Pons (tissue), 1 donor: ENCODE measurements at regions not wholly inside any gene's neighbourhood (a gene's known extent, or its start where the extent isn't known, plus 50 kb on each side); places are given as distances from the start of the nearest gene placed in this dataset.
"Not testable (repeated sequence)": the region's sequence is repeated elsewhere in the genome, so short reads cannot be mapped to it uniquely, and the experiment has no call there.

Experiments
- DNase-seq: peaks from one replicate; pipeline ENCODE4 v3.0.0-alpha.2; 2016; ENCODE audit warnings: low spot score

- no peak for DNase-seq
Measured at GRCh38 chr6:140382355-140382754, 1007.9 kb upstream of the CITED2 start.

- no peak for DNase-seq
Measured at GRCh38 chr6:140380427-140381218, 1006.2 kb upstream of the CITED2 start.

- no peak for DNase-seq
Measured at GRCh38 chr6:140379919-140380318, 1005.5 kb upstream of the CITED2 start.

- no peak for DNase-seq
Measured at GRCh38 chr6:140376209-140376608, 1001.8 kb upstream of the CITED2 start.

GRCh38 chr6:140373728-140374127, 999.3 kb upstream of the CITED2 start:
- DNase-seq, result not testable (repeated sequence)

GRCh38 chr6:140372064-140372463, 997.6 kb upstream of the CITED2 start:
- DNase-seq, result no peak

GRCh38 chr6:140370976-140371870, 996.8 kb upstream of the CITED2 start:
- DNase-seq, result no peak

- DNase-seq, result no peak
Measured at GRCh38 chr6:140370441-140370840, 996.0 kb upstream of the CITED2 start.

- DNase-seq, result no peak
Measured at GRCh38 chr6:140366991-140367390, 992.5 kb upstream of the CITED2 start.

GRCh38 chr6:140364916-140365315, 990.5 kb upstream of the CITED2 start:
- DNase-seq, result no peak

GRCh38 chr6:140360651-140361050, 986.2 kb upstream of the CITED2 start:
- no peak for DNase-seq

- no peak for DNase-seq
Measured at GRCh38 chr6:140355476-140355875, 981.0 kb upstream of the CITED2 start.

- DNase-seq, result no peak
Measured at GRCh38 chr6:140354296-140354695, 979.8 kb upstream of the CITED2 start.

GRCh38 chr6:140353536-140353935, 979.1 kb upstream of the CITED2 start:
- DNase-seq, result no peak

- no peak for DNase-seq
Measured at GRCh38 chr6:140346428-140346827, 972.0 kb upstream of the CITED2 start.

GRCh38 chr6:140345935-140346334, 971.5 kb upstream of the CITED2 start:
- DNase-seq, result no peak

- DNase-seq, result no peak
Measured at GRCh38 chr6:140344142-140344913, 969.9 kb upstream of the CITED2 start.

GRCh38 chr6:140343128-140343527, 968.7 kb upstream of the CITED2 start:
- no peak for DNase-seq

- DNase-seq, result no peak
Measured at GRCh38 chr6:140341272-140341671, 966.8 kb upstream of the CITED2 start.

- no peak for DNase-seq
Measured at GRCh38 chr6:140340795-140341194, 966.3 kb upstream of the CITED2 start.

GRCh38 chr6:140339084-140339483, 964.6 kb upstream of the CITED2 start:
- not testable (repeated sequence) for DNase-seq

GRCh38 chr6:140321891-140322290, 947.4 kb upstream of the CITED2 start:
- DNase-seq, result peak; percentile 26
